Fibroblast of skin of right biceps (primary cell): ENCODE measurements at regions not wholly inside any gene's neighbourhood (a gene's known extent, or its start where the extent isn't known, plus 50 kb on each side); places are given as distances from the start of the nearest gene placed in this dataset.
A peak's percentile ranks its signal among the peaks of the same experiment; 100 is the strongest.

Experiments used
- DNase-seq: peaks from one replicate; pipeline ENCODE4 v3.0.0-alpha.2; 2013

GRCh38 chr2:173419506-173419905 is 64.8 kb downstream of the CDCA7 start:
- no peak for DNase-seq

- peak; percentile 88 for DNase-seq
Measured at GRCh38 chr2:173424886-173425285, 70.2 kb downstream of the CDCA7 start.

- peak; percentile 85 for DNase-seq
Measured at GRCh38 chr2:173427887-173428668, 73.4 kb downstream of the CDCA7 start.

- no peak for DNase-seq
Measured at GRCh38 chr2:173431191-173431590, 76.5 kb downstream of the CDCA7 start.

GRCh38 chr2:173432049-173432754 is 77.5 kb downstream of the CDCA7 start:
- DNase-seq = no peak

DNA sequence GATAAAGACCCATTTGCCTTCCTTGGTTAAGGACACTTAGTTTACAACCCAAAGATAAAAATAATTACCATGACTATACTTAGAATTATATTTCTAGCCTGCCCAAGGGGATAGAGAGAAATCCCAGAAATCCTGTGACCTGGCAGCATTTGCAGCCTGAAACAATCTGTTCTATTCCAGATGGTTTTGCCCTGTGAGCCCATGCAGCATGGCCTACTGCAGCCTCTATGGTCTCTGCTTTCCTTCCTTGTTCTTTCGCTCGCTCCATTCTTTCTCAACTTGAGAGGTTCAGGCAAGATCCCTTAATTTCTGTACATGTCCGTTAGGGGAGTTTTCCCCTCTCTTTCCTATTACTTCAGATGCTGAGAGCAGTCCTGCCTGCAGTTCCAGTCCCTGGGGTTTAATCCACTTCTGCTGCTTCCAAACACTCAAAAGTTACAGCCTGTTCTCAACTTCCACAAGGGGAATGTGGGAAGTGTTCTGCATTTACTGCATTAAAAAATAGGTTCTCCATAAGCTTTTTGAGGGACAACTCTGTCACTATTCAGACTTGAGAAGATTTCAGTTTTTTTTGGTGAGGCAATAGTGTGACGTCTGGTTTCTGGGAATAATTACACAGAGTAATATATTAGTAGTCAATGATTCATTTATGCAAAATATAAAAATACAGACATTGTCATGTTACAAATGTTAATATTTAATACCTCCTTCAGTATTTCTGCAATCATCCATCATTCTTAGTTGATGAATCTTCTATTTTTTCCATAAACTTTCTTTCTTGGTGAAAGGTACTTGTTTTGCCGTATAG is 80.3 kb downstream of the CDCA7 start:
- no peak for DNase-seq

GRCh38 chr2:173435574-173435973 is 80.9 kb downstream of the CDCA7 start:
- no peak for DNase-seq

DNA sequence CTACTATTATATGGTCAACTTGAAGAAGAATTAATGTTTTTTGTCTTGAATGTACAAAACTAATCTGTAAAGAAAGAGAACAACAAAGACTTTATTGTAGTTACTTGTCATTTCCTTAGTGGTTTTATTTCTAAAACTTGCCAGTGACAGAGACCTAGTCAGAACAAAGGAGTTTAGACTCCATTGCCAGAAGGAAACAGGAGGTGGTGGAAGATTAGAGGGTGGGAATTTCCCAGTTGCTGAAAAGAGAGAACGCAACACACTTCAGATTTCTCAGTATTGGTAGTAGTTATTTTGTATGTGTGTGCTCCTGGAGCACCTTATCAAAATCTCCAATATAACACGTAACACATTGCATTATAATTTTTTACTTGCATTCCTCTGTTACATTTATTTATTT is 81.4 kb downstream of the CDCA7 start:
- DNase-seq = no peak

- DNase-seq = peak; percentile 60
Measured at GRCh38 chr2:173441222-173441621, 86.5 kb downstream of the CDCA7 start.

DNA sequence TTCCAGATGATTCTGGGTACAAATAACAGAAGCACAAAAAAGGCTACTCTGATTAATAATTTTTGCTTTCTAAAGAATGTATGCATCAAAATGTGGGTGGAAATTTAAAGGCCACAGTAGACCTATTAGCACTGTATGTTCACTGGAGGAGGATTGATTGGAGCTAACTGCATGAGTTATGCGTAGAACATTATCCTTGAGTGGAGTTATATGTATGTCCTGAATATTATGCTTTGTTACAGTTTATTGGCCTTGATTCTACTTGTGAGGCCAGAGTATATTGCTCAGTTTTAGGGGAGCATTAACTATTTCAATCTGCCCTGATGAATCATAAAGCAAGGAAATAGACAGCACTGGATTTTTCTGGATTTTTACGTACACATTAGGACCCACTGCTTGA is 87.9 kb downstream of the CDCA7 start:
- no peak for DNase-seq

DNA sequence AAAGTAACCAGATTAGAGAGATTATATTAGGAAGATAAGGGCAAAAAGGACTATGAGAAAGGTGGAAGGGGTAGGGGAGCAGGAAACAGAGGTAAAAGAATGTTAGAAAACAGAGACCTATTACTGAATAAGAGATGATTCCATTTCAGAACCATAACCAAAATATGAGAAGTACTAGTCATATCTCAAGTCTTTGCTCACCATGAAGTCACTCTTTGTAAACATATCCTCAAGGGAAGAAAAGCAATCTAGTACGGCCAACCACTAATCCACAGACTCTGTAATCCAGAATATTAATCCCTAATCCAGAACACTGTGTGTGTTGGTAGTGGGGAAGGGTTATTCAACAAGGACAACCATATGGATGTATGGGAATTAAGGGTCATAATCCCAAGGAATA is 92.0 kb downstream of the CDCA7 start:
- DNase-seq = no peak

DNA sequence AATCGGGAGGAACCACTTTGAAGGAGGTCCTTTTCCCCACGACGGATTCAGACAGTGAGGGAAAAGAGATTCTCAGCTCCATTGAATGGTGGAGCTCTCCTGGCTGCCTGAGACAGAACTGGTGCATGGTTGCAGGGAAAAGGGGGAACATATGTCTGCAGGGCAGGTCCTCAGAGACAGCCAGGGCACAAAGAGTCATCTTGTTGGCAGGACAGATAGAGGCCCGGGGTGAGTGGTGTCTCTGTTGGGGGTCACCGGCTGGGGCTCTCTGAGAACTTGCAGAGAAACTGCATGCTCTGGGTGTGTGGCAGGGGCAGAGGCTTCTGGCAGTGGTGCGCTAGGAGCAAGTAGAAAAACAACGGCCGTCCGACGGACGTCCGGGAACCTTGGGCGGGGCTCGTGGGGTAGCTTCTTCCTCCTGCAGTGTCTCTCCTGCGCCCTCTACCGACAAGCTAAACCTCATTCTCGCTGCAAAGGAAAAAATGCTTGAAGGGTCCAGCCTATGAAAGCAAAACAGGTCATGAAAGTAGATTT is 94.3 kb downstream of the CDCA7 start:
- DNase-seq = peak; percentile 82

DNA sequence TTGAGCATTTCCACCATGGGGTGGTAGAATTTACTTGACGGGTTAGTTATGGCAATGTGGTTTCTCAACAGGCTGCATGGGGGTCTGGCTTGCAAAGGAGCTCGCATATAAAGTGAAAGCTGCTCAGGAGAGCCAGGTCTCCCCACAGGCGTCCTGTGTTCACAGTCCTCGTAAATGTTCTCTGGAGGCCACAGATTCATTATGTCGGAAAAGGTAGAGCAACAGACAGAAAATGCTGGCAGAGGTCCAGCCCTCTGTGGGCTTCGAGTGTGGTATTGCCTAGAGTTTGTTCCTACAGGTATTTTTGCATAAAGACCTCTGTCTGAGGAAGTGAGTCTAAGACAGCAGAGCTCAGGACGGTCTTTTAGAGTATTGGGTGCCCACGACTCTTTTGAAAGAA is 96.4 kb downstream of the CDCA7 start:
- DNase-seq = no peak

DNA sequence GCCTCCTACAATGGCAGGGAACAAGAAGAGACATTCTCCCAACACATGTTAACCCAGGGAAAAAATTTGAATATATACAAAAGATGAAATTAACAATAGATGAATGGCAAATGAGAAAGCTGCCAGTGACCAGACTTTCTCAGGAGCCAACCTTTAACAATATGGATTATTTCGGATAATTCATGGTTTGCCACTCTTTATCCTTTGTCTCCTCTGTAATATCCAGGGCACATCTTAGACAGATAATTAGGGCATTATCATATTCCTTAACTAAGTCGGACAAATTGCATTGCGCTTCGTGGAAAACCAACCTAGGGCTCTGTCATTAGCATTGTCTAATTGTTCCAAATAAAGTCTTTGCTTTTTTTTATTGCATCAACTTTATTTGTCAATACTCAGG is 97.3 kb downstream of the CDCA7 start:
- no peak for DNase-seq

- no peak for DNase-seq
Measured at GRCh38 chr2:173452416-173452815, 97.7 kb downstream of the CDCA7 start.

- no peak for DNase-seq
Measured at GRCh38 chr2:173456960-173457359, 102.3 kb downstream of the CDCA7 start.

GRCh38 chr2:173457366-173457765 is 102.7 kb downstream of the CDCA7 start:
- DNase-seq = peak; percentile 4

DNA sequence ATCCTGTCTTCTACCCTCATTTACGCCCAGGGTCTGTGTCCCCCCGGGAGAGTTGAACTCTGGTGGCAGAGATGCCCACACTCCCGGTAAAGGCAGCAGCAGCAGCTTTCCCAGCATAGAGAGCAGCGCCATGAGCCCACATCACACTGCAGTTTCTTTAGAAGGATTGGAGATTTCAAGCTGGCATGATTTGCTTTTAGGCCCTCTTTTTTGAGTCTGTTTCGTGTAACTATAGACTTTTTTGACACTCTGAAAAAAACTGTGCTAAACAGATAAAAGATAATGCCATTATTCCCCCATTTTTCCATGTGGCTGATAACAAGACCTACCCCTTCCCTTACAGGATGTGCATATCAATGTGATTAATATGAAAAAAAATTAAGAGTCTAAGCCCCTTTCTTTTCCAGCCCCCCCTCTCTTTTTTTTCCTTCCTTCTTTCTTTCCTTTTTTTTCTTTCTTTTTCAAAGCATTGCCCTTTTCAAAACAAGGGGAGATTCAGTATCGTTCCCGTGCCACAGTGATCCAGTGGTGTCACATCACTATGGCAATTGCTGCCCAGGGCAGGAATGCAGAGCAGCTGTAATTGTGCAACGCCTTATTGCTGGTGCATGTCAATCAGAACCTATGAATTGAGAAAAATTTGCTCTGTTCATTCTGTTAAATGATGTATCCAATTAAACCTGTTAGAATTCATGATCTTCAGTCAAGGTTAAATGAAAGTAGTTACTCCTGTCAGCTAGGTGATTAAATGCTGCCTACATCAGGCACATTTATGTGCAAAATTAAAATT is 104.5 kb downstream of the CDCA7 start:
- DNase-seq = no peak

GRCh38 chr2:173462892-173463840 is 108.5 kb downstream of the CDCA7 start:
- no peak for DNase-seq

DNA sequence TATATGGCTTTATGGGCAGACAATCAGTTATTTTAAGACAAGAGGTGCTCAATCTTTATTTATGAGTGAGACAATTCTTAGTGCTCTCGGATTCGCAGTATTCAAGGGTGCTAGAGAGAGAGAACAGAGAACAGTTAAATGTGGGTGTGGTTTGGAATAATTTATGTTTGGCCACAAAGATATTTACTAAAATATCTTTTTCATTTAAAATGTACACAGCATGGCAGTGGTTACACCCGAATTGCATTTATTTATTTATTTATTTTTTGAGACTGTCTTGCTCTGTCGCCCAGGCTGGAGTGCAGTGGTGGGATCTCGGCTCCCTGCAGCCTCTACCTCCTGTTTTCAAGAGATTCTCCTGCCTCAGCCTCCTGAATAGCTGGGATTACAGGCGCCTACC is 109.2 kb downstream of the CDCA7 start:
- DNase-seq = no peak

DNA sequence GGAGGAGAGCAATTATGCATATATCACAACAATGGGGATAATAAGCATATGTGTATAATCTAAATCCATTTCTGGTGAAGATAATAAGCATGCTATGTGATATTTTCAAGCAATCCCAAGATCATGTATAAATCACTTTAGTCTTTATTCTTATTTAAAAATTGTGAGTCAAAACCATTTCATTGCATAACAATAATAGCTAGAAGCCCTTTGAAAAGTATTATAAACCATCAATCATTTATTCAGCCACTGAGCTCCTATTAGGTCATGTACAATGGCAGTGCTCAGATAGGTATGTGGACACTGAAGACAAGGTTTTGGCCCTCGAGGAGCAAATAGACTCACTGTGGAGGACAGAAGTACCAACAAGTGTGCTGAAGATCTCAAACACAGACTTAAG is 113.1 kb downstream of the CDCA7 start:
- no peak for DNase-seq
